Type B pancreatic cell (in vitro differentiated cells): ENCODE measurements at regions not wholly inside any gene's neighbourhood (a gene's known extent, or its start where the extent isn't known, plus 50 kb on each side); places are given as distances from the start of the nearest gene placed in this dataset.

ENCODE experiments used
- DNase-seq: peaks from one replicate; pipeline ENCODE4 v3.0.0; 2021; ENCODE audit warnings: mixed read lengths; ENCODE audit not compliant: unreplicated experiment; ENCODE audit errors: extremely low spot score
- H3K27ac Mint-ChIP-seq: 2 replicates; pipeline ENCODE4 v1.8.0; 2021; ENCODE audit warnings: mild to moderate bottlenecking, mixed read lengths
- H3K27me3 Mint-ChIP-seq: 2 replicates; pipeline ENCODE4 v1.8.0; 2021; ENCODE audit warnings: mixed read lengths
- H3K36me3 Mint-ChIP-seq: 2 replicates; pipeline ENCODE4 v1.8.0; 2021; ENCODE audit warnings: mixed read lengths
- H3K4me1 Mint-ChIP-seq: one replicate; pipeline ENCODE4 v1.8.0; 2021; ENCODE audit warnings: mixed read lengths; ENCODE audit not compliant: unreplicated experiment
- H3K4me3 Mint-ChIP-seq: 2 replicates; pipeline ENCODE4 v1.8.0; 2021; ENCODE audit warnings: mild to moderate bottlenecking, mixed read lengths
- H3K9me3 Mint-ChIP-seq: 2 replicates; pipeline ENCODE4 v1.8.0; 2021; ENCODE audit warnings: mixed read lengths
- TF ChIP-seq, protein P1 (sequence below): fragments of 200-600 bp; sonication (generic); conservative IDR thresholded peaks from 2 replicates; pipeline ENCODE4 v1.5.0; 2021; ENCODE audit warnings: antibody characterized with exemption, mild to moderate bottlenecking

DNA sequence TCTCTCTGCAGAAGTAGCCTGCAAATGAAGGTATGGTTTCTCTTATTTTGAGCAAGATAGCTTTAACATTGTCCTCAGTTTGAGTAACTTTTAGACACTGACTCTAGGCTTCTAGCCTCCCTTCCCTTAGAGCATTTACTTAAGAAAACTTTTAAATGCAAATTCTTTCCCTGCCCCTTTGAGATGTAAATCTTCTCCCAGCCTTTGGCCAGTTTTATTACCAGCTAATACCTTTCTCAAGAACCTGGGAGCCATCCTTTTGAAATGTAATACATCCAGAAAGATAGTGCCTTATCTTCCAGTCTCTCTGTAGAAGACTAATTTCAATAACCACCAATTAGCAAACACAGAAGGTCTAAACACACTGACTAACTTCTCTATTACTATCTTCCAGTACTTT is 688.9 kb upstream of the CDH9 start:
- DNase-seq = no peak
- TF ChIP-seq, protein P1, sequence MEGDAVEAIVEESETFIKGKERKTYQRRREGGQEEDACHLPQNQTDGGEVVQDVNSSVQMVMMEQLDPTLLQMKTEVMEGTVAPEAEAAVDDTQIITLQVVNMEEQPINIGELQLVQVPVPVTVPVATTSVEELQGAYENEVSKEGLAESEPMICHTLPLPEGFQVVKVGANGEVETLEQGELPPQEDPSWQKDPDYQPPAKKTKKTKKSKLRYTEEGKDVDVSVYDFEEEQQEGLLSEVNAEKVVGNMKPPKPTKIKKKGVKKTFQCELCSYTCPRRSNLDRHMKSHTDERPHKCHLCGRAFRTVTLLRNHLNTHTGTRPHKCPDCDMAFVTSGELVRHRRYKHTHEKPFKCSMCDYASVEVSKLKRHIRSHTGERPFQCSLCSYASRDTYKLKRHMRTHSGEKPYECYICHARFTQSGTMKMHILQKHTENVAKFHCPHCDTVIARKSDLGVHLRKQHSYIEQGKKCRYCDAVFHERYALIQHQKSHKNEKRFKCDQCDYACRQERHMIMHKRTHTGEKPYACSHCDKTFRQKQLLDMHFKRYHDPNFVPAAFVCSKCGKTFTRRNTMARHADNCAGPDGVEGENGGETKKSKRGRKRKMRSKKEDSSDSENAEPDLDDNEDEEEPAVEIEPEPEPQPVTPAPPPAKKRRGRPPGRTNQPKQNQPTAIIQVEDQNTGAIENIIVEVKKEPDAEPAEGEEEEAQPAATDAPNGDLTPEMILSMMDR = no peak
- Mint-ChIP-seq H3K9me3 (no peaks in the 10 kb centered on the region), H3K36me3 (no peaks in the 10 kb centered on the region), H3K27me3 (no peaks in the 10 kb centered on the region), H3K4me1 (no peaks in the 10 kb centered on the region), H3K27ac (no peak overlapping the region), H3K4me3 (no peak overlapping the region)

DNA sequence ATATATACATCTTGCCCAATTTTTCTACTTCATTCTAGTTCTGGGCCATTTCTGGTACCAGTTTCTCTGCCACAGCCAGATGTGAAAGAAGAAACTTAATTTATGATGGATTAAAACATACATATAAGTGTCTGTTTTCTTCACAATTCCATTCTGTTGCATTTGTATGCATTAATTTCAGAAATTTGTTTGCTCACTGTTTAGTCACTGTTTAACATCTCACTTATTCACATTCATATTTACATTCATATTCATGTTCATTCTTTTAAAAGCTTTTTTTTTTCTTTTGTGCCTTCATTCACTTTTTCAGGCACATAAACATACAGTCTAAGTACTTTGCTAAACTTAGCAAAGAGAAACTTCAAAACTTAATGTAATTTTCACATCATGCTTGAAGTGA is 684.0 kb upstream of the CDH9 start:
- no peaks in the 10 kb centered on the region for H3K9me3 Mint-ChIP-seq

DNA sequence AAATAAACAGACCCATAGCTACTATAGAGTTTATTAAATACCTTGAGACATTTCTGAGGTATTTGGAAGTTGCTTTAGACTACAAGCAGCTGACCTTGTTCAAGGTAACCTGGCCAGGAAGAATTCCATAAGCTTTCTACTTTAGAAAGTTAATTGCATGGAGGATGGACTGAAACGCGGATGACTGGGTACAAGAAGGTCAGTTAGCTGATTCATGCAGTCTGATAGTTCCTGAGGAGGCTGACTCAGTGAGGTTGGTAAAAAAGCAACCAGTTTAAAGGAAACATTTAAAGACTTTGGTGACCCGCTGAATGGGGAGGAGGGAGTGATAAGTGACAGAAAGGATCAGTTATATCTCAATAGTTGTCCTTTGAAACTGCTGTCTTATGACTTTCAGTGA is 670.1 kb upstream of the CDH9 start:
- Mint-ChIP-seq H3K9me3 (no peaks in the 10 kb centered on the region), H3K27ac (no peak overlapping the region), H3K27me3 (no peaks in the 10 kb centered on the region), H3K36me3 (no peaks in the 10 kb centered on the region), H3K4me3 (no peak overlapping the region), H3K4me1 (no peaks in the 10 kb centered on the region)
- DNase-seq = no peak
- TF ChIP-seq, protein P1 = no peak

More for the DNA sequence above, 684.0 kb upstream of the CDH9 start:
- no peak for DNase-seq
- no peak overlapping the region for H3K27ac Mint-ChIP-seq
- no peaks in the 10 kb centered on the region for H3K27me3 Mint-ChIP-seq
- no peaks in the 10 kb centered on the region for H3K4me1 Mint-ChIP-seq
- H3K4me3 Mint-ChIP-seq = no peak overlapping the region
- TF ChIP-seq, protein P1 = no peak
- H3K36me3 Mint-ChIP-seq = no peaks in the 10 kb centered on the region

DNA sequence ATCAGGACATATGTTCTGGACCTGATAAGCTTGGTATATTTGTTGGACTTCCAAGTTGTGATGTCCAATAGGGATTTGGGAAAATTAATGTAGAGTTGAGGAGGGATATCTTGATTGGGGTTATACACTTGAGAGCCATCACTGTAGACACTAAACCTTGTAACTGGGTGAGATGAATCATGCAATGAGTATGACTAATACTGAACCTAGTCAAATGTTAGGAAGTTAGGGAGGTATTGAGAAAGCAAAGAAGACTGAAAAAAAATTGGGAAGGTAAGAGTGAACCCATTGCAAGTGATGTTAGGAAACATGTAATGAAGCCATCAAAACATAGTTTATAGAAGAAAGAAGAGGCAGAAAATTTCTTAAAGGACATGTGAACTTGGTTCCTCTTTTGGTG is 668.4 kb upstream of the CDH9 start:
- DNase-seq = no peak
- Mint-ChIP-seq H3K27me3 (no peaks in the 10 kb centered on the region), H3K4me1 (peaks cover 14% of the 10 kb centered on the region), H3K27ac (no peak overlapping the region), H3K4me3 (no peak overlapping the region), H3K9me3 (no peaks in the 10 kb centered on the region), H3K36me3 (no peaks in the 10 kb centered on the region)
- TF ChIP-seq, protein P1 = no peak

DNA sequence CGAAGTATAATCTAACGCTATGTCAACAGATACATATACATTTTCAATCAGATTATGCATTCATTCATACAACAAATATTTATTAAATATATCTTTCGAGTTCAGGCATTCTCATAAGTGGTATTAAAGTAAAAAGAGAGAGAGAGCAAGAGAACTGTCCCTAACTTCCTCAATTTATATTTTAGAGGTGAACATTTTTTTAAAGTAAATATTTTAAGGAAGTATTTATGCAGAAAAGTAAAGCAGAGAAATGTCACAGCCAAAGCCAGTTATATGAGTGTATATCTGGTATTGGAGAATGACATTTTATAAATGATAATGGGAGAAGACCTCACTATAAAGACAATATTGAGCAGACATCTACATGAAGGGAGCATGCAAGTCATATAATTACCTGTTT is 667.3 kb upstream of the CDH9 start:
- Mint-ChIP-seq H3K4me3 (no peak overlapping the region), H3K36me3 (no peaks in the 10 kb centered on the region), H3K27me3 (no peaks in the 10 kb centered on the region), H3K9me3 (no peaks in the 10 kb centered on the region), H3K27ac (no peak overlapping the region), H3K4me1 (peaks cover 14% of the 10 kb centered on the region)
- TF ChIP-seq, protein P1 = no peak
- DNase-seq = no peak
